SU-DHL-6 (cell line): ENCODE measurements at regions not wholly inside any gene's neighbourhood (a gene's known extent, or its start where the extent isn't known, plus 50 kb on each side); places are given as distances from the start of the nearest gene placed in this dataset.

Experiments
- H2AFZ ChIP-seq: fragments of 200-600 bp; sonication (generic); 2 replicates; pipeline ENCODE4 v1.6.1; 2014; ENCODE audit warnings: low read depth, mild to moderate bottlenecking, moderate library complexity, mixed read lengths, antibody characterized with exemption, low read length; ENCODE audit not compliant: severe bottlenecking
- H3F3A ChIP-seq: fragments of 200-600 bp; shearing (Covaris generic); 2 replicates; pipeline ENCODE4 v1.6.0; 2016; ENCODE audit warnings: antibody characterized with exemption, mild to moderate bottlenecking; ENCODE audit not compliant: insufficient read depth
- H3K27ac ChIP-seq: fragments of 200-600 bp; sonication (generic); 2 replicates; pipeline ENCODE4 v1.5.1; 2016; ENCODE audit warnings: low read depth, mild to moderate bottlenecking, low read length, moderate library complexity, mixed read lengths
- H3K27me3 ChIP-seq: fragments of 200-600 bp; sonication (generic), shearing (Covaris generic); 2 replicates; pipeline ENCODE4 v1.6.0; 2014; ENCODE audit warnings: mild to moderate bottlenecking, low read length
- H3K36me3 ChIP-seq: fragments of 200-600 bp; sonication (generic); 2 replicates; pipeline ENCODE4 v1.6.1; 2014; ENCODE audit warnings: mild to moderate bottlenecking, low read length, mixed read lengths
- H3K4me2 ChIP-seq: fragments of 300-600, 200-600 bp; shearing (Covaris generic), sonication (generic); 2 replicates; pipeline ENCODE4 v1.6.0; 2014; ENCODE audit warnings: low read length, low read depth, mild to moderate bottlenecking; ENCODE audit not compliant: poor library complexity, severe bottlenecking
- H3K4me3 ChIP-seq: fragments of 200-600 bp; sonication (generic); 2 replicates; pipeline ENCODE4 v1.5.1; 2014; ENCODE audit warnings: antibody characterized with exemption, low read length, mild to moderate bottlenecking, mixed read lengths; ENCODE audit not compliant: insufficient read depth, poor library complexity, severe bottlenecking
- H3K79me2 ChIP-seq: fragments of 200-600 bp; sonication (generic); 2 replicates; pipeline ENCODE4 v1.6.1; 2014; ENCODE audit warnings: mild to moderate bottlenecking, low read length, moderate library complexity; ENCODE audit not compliant: insufficient read depth
- H3K9ac ChIP-seq: fragments of 200-600 bp; sonication (generic); 2 replicates; pipeline ENCODE4 v1.7.0; 2014; ENCODE audit warnings: mild to moderate bottlenecking, low read length
- H3K9me2 ChIP-seq: fragments of 200-600 bp; sonication (generic); replicated peaks from 2 replicates; pipeline ENCODE4 v1.6.1; 2014; ENCODE audit warnings: low read length; ENCODE audit not compliant: insufficient read depth
- H3K9me3 ChIP-seq: fragments of 200-600 bp; sonication (generic); 2 replicates; pipeline ENCODE4 v1.6.1; 2014; ENCODE audit warnings: low read length, mixed read lengths; ENCODE audit not compliant: insufficient read depth
- H4K20me1 ChIP-seq: fragments of 200-600 bp; sonication (generic); 2 replicates; pipeline ENCODE4 v1.6.1; 2014; ENCODE audit warnings: low read depth, mild to moderate bottlenecking, antibody characterized with exemption, low read length, moderate library complexity, mixed read lengths
- EZH2phosphoT487 ChIP-seq: fragments of 200-600 bp; sonication (generic), shearing (Covaris generic); conservative IDR thresholded peaks from 2 replicates; pipeline ENCODE4 v1.6.1; 2018; ENCODE audit warnings: mild to moderate bottlenecking, antibody characterized with exemption, low read length, moderate library complexity, mixed read lengths
- TF ChIP-seq, protein P1 (sequence below): fragments of 200-600 bp; sonication (generic); IDR thresholded peaks from one replicate; pipeline ENCODE4 v1.5.1; 2017; ENCODE audit warnings: antibody characterized with exemption, mild to moderate bottlenecking, low read length, moderate library complexity; ENCODE audit not compliant: insufficient read depth, poor library complexity, severe bottlenecking

DNA sequence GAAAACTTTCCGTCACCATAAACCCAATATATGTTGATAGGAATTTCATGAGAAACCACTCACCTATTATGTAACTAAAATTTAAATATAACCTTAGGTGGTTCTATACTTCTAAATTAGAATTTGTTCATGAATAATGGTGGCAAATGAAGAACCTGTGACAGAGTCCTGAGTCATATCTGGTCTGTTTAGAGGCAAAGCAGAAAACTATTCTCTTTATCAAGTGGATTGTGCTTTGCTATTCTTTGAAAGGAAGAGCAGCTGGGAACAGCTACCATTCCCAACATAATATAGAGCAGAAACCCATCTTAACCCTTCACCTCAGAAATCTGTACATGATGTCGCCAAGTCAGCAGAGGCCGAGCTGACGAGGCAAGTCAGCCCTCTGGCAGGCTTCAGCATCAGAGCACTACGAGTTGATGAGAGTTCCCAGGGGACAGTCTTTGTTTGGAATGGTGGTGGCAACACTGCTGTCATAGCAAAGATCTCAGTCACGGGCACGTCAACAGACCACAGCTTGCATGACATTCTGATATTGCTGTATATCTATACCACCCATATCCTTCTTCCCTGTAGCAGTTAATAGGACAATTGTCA, 631.9 kb upstream of the CA10 start:
- no peak for TF ChIP-seq EZH2phosphoT487
- TF ChIP-seq, protein P1, sequence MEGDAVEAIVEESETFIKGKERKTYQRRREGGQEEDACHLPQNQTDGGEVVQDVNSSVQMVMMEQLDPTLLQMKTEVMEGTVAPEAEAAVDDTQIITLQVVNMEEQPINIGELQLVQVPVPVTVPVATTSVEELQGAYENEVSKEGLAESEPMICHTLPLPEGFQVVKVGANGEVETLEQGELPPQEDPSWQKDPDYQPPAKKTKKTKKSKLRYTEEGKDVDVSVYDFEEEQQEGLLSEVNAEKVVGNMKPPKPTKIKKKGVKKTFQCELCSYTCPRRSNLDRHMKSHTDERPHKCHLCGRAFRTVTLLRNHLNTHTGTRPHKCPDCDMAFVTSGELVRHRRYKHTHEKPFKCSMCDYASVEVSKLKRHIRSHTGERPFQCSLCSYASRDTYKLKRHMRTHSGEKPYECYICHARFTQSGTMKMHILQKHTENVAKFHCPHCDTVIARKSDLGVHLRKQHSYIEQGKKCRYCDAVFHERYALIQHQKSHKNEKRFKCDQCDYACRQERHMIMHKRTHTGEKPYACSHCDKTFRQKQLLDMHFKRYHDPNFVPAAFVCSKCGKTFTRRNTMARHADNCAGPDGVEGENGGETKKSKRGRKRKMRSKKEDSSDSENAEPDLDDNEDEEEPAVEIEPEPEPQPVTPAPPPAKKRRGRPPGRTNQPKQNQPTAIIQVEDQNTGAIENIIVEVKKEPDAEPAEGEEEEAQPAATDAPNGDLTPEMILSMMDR, result no peak
- no peaks in the 10 kb centered on the region for H3K9me2 ChIP-seq
- H3K9ac ChIP-seq, result no peak overlapping the region
- no peak overlapping the region for H3K4me2 ChIP-seq
- H4K20me1 ChIP-seq, result no peaks in the 10 kb centered on the region
- no peak overlapping the region for H3K27ac ChIP-seq
- no peaks in the 10 kb centered on the region for H3K36me3 ChIP-seq
- no peak overlapping the region for H3K4me3 ChIP-seq
- no peaks in the 10 kb centered on the region for H3K27me3 ChIP-seq
- H3K79me2 ChIP-seq, result no peaks in the 10 kb centered on the region
- no peaks in the 10 kb centered on the region for H3K9me3 ChIP-seq
- no peak overlapping the region for H2AFZ ChIP-seq
- no peaks in the 10 kb centered on the region for H3F3A ChIP-seq

DNA sequence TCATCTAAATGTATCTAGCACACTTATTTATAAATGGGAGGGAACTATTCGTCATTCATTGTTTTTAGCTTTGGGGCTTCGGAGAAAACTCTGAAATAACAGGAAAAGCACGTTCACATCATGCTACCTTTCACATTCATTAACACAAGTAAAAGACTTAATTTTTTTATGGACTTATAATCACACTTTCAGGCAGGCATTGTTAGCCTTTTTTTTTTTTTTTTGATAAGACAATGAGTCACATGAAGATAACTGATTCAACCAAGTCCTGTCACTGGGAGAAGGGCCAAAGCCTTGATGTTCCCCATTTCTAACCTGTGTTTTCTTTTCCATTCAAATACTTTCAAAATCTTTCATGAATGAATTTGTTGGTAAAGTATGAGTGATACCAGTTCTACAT, 631.3 kb upstream of the CA10 start:
- H3K4me3 ChIP-seq, result no peak overlapping the region
- H4K20me1 ChIP-seq, result no peaks in the 10 kb centered on the region
- H3K79me2 ChIP-seq, result no peaks in the 10 kb centered on the region
- no peaks in the 10 kb centered on the region for H3K27me3 ChIP-seq
- H3K9ac ChIP-seq, result no peak overlapping the region
- H3K9me3 ChIP-seq, result no peaks in the 10 kb centered on the region
- H2AFZ ChIP-seq, result no peak overlapping the region
- no peak overlapping the region for H3K27ac ChIP-seq
- H3K9me2 ChIP-seq, result no peaks in the 10 kb centered on the region
- no peaks in the 10 kb centered on the region for H3K36me3 ChIP-seq
- no peak overlapping the region for H3K4me2 ChIP-seq
- TF ChIP-seq EZH2phosphoT487, result no peak
- TF ChIP-seq, protein P1, result no peak
- no peaks in the 10 kb centered on the region for H3F3A ChIP-seq

DNA sequence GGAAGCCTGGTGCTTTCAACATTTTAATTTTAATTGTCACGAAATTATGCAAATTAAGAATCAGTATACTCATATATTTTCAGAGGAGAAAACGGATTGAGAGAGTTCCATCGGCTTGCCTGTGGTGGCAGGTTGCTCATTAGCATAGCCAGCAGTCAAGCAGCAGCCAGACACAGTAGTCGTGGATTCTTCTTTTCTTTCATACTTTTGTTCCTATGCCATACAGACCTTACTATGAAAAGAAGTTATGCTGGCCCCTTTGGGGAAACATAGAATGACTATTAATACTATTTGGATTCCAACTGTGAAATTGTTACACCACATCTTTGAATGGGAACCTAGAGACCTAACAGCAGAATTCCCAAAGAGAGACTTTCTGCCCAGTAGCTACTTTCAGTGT, 617.7 kb upstream of the CA10 start:
- TF ChIP-seq EZH2phosphoT487, result no peak
- TF ChIP-seq, protein P1, result no peak
- Histone ChIP-seq H2AFZ (no peak overlapping the region), H4K20me1 (no peaks in the 10 kb centered on the region; the same call in 1 of the 2 replicates), H3K9me3 (no peaks in the 10 kb centered on the region), H3K27ac (no peak overlapping the region), H3K9ac (no peak overlapping the region), H3K79me2 (no peaks in the 10 kb centered on the region), H3K9me2 (no peaks in the 10 kb centered on the region), H3K27me3 (no peaks in the 10 kb centered on the region), H3K4me3 (no peak overlapping the region), H3F3A (no peaks in the 10 kb centered on the region), H3K36me3 (no peaks in the 10 kb centered on the region), H3K4me2 (peak overlapping the region; percentile 40)
